SU-DHL-6 (cell line): ENCODE measurements at regions not wholly inside any gene's neighbourhood (a gene's known extent, or its start where the extent isn't known, plus 50 kb on each side); places are given as distances from the start of the nearest gene placed in this dataset.

Experiments
- CTCF ChIP-seq: fragments of 200-600 bp; sonication (generic); IDR thresholded peaks from one replicate; pipeline ENCODE4 v1.5.1; 2017; ENCODE audit warnings: antibody characterized with exemption, mild to moderate bottlenecking, low read length, moderate library complexity; ENCODE audit not compliant: insufficient read depth, poor library complexity, severe bottlenecking
- EZH2phosphoT487 ChIP-seq: fragments of 200-600 bp; sonication (generic), shearing (Covaris generic); conservative IDR thresholded peaks from 2 replicates; pipeline ENCODE4 v1.6.1; 2018; ENCODE audit warnings: mild to moderate bottlenecking, antibody characterized with exemption, low read length, moderate library complexity, mixed read lengths

DNA sequence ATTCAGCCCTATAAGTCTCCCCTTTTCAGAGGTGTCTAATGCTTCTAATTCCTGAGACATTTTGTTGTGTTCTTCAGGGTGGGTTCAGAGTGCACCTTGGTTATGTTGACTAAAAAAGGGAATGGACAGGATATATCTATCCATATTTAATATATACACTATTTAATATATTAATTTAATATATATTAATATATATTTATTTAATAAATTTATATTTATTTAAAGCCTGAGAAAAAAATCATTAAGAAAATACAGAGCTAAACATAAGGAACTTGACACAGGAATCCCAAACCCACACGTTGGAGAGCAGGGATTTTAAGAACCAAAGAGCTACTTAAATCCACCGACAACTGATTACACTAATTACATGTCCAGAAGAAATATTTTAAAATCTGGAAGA is 674.2 kb upstream of the KIRREL3 start:
- TF ChIP-seq CTCF (no peak), EZH2phosphoT487 (no peak)
